ENCODE measurements at regions not wholly inside any gene's neighbourhood (a gene's known extent, or its start where the extent isn't known, plus 50 kb on each side); places are given as distances from the start of the nearest gene placed in this dataset.

- TF ChIP-seq CTCF (conservative IDR thresholded peaks at IDR 0.05 in 1 of 2, IDR thresholded peaks at IDR 0.05 in 1 of 2; ENCODE audit: extremely low read depth in 1 of 2, insufficient read depth in 1 of 2, low read depth in 1 of 2, low read length in 2 of 2) (no peak), EZH2 (IDR thresholded peaks at IDR 0.05; ENCODE audit: borderline replicate concordance, low read length) (no peak)
These were observed 266.9 kb upstream of the KLF14 start for GRCh38 chr7:131000873-131001272.

All from mammary epithelial cell (primary cell).